ENCODE measurements at regions not wholly inside any gene's neighbourhood (a gene's known extent, or its start where the extent isn't known, plus 50 kb on each side); places are given as distances from the start of the nearest gene placed in this dataset.

- DNase-seq (ENCODE audit: low read depth) = no peak
These were observed 333.9 kb upstream of the PIK3C3 start for GRCh38 chr18:41621177-41621576.

DNA sequence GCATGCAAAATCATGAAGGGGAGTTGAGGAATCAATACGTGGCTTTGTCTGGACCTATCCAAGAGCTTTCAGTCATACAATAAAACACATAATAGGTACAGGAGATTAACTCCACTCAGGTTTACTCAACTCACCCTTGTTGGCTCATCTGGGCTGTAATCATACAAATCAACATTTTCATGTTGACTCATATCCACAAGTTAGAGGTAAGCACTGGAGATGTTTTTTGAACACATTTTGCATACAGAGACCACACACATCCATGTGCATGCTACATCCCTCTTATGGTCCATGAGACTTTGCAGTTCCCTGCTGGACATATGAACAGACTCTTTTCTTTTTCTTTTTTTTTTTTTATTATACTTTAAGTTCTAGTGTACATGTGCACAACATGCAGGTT is 336.9 kb upstream of the PIK3C3 start:
- DNase-seq (ENCODE audit: low read depth) = no peak

DNA sequence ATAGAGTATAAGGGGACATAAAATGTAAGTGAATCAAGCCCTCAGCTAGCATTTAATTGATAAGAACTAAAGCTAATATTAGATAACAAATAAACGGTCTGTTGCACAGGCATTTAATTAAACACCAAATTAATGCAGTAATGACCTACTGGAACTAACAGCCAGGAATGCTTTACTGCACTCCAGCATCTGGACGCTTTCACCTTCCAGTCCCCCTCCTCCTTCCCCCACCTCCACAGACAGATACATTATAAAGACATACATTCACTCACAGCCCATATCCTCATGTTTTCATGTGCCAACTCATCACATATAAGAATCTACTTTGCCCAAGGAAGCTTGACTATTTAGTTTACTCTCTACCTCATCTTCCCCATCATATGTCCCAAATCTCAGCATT is 337.4 kb upstream of the PIK3C3 start:
- DNase-seq (ENCODE audit: low read depth) = no peak

- no peak for DNase-seq (ENCODE audit: low read depth)
These were observed 341.9 kb upstream of the PIK3C3 start for GRCh38 chr18:41613003-41613609.

- DNase-seq (ENCODE audit: low read depth) = no peak
These were observed 350.1 kb upstream of the PIK3C3 start for GRCh38 chr18:41604964-41605363.

GRCh38 chr18:41602034-41602433 is 353.0 kb upstream of the PIK3C3 start:
- DNase-seq (ENCODE audit: low read depth) = no peak

- no peak for DNase-seq (ENCODE audit: low read depth)
These were observed 354.2 kb upstream of the PIK3C3 start for GRCh38 chr18:41600693-41601391.

DNA sequence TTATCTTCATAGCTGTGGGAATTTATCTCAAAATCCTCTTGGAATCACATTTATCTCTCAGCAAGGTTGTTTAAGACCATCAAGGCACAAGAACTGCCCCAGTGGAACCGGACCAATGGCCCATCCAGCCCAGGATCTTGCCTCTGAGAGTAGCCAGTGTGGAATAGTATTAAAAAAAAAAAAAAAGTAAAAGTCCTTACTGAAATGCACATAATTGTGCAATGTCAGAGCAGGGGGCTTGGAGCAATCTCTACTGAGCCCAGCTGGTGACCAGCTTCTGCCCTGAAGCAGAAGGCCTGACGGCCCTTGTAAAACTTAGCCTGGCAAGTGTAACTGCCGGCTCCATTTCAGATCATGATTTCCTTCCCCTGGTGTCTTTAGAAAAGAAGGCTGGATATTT is 355.6 kb upstream of the PIK3C3 start:
- DNase-seq (ENCODE audit: low read depth) = no peak

GRCh38 chr18:41594582-41594981 is 360.5 kb upstream of the PIK3C3 start:
- no peak for DNase-seq (ENCODE audit: low read depth)

- DNase-seq (ENCODE audit: low read depth) = no peak
These were observed 361.8 kb upstream of the PIK3C3 start for GRCh38 chr18:41593171-41593675.

- no peak for DNase-seq (ENCODE audit: low read depth)
These were observed 367.1 kb upstream of the PIK3C3 start for GRCh38 chr18:41587976-41588375.

DNA sequence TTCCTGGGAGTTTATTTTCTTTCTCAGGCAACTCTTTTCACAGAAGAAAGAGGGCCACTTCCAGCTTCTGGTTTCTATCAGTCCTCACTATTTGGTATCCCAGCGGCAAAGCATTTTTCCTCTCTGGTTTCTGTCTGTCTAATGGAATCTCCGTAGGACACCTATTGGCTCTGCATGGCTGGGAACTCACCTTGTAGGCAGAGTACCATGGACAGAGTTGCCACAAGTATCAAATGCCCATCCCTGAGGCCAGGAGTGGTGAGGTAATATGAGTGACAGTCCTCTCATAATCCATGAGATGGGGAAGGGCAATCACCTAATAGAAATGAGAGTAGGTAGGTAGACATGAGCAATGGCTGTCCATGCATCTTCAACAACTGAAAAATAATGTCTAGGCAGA is 369.5 kb upstream of the PIK3C3 start:
- DNase-seq (ENCODE audit: low read depth) = no peak

DNA sequence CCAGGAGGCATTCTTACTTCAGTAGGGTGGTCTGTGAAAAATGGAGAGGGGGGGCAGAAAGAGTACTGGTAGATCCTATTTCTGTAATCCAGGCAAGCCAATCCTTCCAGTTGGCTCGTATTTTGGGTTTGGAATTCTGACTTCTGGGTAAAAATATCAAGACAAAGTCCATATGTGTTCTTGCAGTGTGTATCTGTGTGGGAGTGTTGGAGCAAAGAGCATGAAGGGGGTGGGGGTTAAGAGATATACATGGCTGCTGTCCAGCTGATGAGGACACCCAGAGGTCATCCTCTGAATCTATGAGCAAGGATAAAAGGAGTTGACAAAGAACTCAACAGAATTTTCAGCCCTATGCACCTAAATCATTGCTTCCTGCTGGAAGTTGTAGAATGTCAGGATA is 375.8 kb upstream of the PIK3C3 start:
- DNase-seq (ENCODE audit: low read depth) = no peak

- DNase-seq (ENCODE audit: low read depth) = no peak
These were observed 377.5 kb upstream of the PIK3C3 start for GRCh38 chr18:41577529-41577928.

GRCh38 chr18:41576643-41577042 is 378.4 kb upstream of the PIK3C3 start:
- DNase-seq (ENCODE audit: low read depth) = no peak

GRCh38 chr18:41569867-41570266 is 385.2 kb upstream of the PIK3C3 start:
- DNase-seq (ENCODE audit: low read depth) = no peak

- no peak for DNase-seq (ENCODE audit: low read depth)
These were observed 393.1 kb upstream of the PIK3C3 start for GRCh38 chr18:41561961-41562360.

DNA sequence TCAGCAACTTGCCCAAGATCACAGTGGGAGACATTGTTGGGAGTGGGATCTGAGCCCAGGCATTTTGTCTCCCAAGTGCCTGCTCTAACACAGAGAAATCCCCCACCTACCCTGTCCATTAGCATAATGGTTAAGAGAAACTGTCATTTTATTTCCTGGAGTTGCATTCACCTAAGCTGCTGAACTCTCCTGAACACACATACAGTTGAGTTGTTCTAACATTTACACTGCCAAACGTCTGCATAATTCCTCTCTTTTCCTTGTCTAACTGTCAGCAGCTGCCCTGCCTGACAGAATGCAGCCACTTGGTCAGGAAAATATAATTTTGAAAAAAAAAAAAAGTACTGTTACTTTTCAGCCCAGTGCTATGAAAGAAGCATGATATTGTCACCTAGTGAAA is 396.3 kb upstream of the PIK3C3 start:
- no peak for DNase-seq (ENCODE audit: low read depth)

GRCh38 chr18:41553716-41554115 is 401.3 kb upstream of the PIK3C3 start:
- DNase-seq (ENCODE audit: low read depth) = no peak

DNA sequence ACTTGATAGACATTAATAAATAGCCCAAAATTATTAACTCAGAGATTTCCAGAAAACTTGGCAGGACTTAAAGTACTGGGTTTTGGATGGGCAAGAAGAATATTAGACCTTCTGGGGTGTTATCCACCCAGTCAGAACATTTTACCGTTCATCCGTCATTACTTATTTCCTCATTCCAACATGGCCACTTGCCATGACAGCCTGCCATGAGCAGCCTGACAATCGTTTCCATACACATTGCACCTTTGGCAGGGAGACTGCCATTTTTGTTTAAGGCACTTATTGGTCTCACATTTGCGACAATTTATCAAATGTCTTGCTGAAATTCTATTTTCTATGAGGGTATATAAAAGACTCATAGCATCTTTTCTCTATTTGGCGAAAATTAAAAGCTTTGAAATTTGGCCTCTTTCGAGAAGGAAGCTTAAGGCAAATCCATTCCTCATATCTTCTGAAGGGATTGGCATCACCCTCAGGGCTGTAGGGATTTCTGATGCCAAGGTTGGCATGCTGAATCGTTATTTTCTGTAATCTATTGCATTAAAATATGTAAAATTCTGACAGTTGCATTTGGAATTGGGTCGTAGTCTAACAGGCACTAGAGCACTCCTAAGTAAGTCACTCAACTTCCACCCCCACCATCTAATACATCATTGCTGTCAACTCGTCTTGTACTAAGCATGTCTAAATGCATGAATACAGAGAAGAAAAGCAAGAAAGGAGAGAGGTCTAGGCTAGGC is 406.3 kb upstream of the PIK3C3 start:
- DNase-seq (ENCODE audit: low read depth) = no peak

GRCh38 chr18:41545091-41545888 is 409.7 kb upstream of the PIK3C3 start:
- no peak for DNase-seq (ENCODE audit: low read depth)

GRCh38 chr18:41543815-41544214 is 411.2 kb upstream of the PIK3C3 start:
- DNase-seq (ENCODE audit: low read depth) = no peak

Data from stimulated activated CD4-positive, alpha-beta T cell treated with anti-CD3 and anti-CD28 coated beads, Interleukin-2, amount 100 ng/mL, for 4 hours (primary cell).